Type B pancreatic cell (in vitro differentiated cells): ENCODE measurements at regions not wholly inside any gene's neighbourhood (a gene's known extent, or its start where the extent isn't known, plus 50 kb on each side); places are given as distances from the start of the nearest gene placed in this dataset.

Experiments
- DNase-seq: peaks from one replicate; pipeline ENCODE4 v3.0.0; 2021; ENCODE audit warnings: mixed read lengths; ENCODE audit not compliant: unreplicated experiment; ENCODE audit errors: extremely low spot score
- H3K27ac Mint-ChIP-seq: 2 replicates; pipeline ENCODE4 v1.8.0; 2021; ENCODE audit warnings: mild to moderate bottlenecking, mixed read lengths
- H3K27me3 Mint-ChIP-seq: 2 replicates; pipeline ENCODE4 v1.8.0; 2021; ENCODE audit warnings: mixed read lengths
- H3K36me3 Mint-ChIP-seq: 2 replicates; pipeline ENCODE4 v1.8.0; 2021; ENCODE audit warnings: mixed read lengths
- H3K4me1 Mint-ChIP-seq: one replicate; pipeline ENCODE4 v1.8.0; 2021; ENCODE audit warnings: mixed read lengths; ENCODE audit not compliant: unreplicated experiment
- H3K4me3 Mint-ChIP-seq: 2 replicates; pipeline ENCODE4 v1.8.0; 2021; ENCODE audit warnings: mild to moderate bottlenecking, mixed read lengths
- H3K9me3 Mint-ChIP-seq: 2 replicates; pipeline ENCODE4 v1.8.0; 2021; ENCODE audit warnings: mixed read lengths
- TF ChIP-seq, protein P1 (sequence below): fragments of 200-600 bp; sonication (generic); conservative IDR thresholded peaks from 2 replicates; pipeline ENCODE4 v1.5.0; 2021; ENCODE audit warnings: antibody characterized with exemption, mild to moderate bottlenecking

DNA sequence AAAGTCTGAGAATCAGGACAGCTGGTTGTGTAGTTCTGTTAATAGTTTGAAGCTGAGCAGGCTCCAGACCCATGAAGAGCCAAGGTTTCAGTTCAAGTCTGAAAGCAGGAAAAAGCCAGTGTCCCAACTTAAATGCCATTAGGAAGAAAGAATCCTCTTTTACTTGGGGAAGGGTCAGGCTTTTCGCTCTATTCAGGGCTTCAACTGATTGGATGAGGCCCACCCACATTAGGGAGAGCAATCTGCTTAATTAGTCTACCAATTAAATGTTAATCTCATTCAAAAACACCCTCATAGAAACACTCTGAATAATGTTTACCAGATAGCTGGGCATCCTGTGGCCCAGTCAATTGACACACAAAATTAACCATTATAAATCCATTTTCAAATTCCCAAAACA lies 462.2 kb downstream of the EPM2A start:
- DNase-seq, result no peak
- no peak overlapping the region for H3K27ac Mint-ChIP-seq
- no peaks in the 10 kb centered on the region for H3K36me3 Mint-ChIP-seq
- H3K27me3 Mint-ChIP-seq, result peaks cover 5% of the 10 kb centered on the region
- peaks cover 6% of the 10 kb centered on the region for H3K4me1 Mint-ChIP-seq
- H3K4me3 Mint-ChIP-seq, result no peak overlapping the region
- H3K9me3 Mint-ChIP-seq, result no peaks in the 10 kb centered on the region
- TF ChIP-seq, protein P1, sequence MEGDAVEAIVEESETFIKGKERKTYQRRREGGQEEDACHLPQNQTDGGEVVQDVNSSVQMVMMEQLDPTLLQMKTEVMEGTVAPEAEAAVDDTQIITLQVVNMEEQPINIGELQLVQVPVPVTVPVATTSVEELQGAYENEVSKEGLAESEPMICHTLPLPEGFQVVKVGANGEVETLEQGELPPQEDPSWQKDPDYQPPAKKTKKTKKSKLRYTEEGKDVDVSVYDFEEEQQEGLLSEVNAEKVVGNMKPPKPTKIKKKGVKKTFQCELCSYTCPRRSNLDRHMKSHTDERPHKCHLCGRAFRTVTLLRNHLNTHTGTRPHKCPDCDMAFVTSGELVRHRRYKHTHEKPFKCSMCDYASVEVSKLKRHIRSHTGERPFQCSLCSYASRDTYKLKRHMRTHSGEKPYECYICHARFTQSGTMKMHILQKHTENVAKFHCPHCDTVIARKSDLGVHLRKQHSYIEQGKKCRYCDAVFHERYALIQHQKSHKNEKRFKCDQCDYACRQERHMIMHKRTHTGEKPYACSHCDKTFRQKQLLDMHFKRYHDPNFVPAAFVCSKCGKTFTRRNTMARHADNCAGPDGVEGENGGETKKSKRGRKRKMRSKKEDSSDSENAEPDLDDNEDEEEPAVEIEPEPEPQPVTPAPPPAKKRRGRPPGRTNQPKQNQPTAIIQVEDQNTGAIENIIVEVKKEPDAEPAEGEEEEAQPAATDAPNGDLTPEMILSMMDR, result no peak

DNA sequence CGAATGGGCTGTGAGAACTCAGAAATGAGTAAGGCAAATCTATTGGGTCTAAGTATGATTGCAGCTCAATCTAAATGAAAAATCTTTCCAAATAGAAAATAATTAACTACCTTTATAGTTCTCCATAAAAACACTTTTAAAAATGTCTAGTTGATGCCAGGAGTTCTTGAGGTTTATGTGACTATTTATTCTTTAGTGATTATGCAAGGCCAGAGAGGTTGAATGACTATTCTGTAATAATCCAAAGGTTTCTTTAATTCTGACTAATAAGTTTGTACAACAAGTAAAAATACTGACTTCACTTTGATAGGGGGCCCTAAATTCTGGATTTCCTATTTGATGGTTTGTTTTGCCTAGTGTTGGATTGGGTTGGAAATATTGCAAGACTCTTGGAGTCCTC lies 461.2 kb downstream of the EPM2A start:
- Mint-ChIP-seq H3K4me1 (peaks cover 6% of the 10 kb centered on the region), H3K4me3 (no peak overlapping the region), H3K9me3 (no peaks in the 10 kb centered on the region), H3K27ac (no peak overlapping the region), H3K36me3 (no peaks in the 10 kb centered on the region), H3K27me3 (peaks cover 5% of the 10 kb centered on the region)
- no peak for DNase-seq
- TF ChIP-seq, protein P1, result no peak

GRCh38 chr6:145275019-145275418 lies 460.3 kb downstream of the EPM2A start:
- Mint-ChIP-seq H3K9me3 (no peaks in the 10 kb centered on the region), H3K27me3 (peaks cover 5% of the 10 kb centered on the region), H3K4me3 (no peak overlapping the region), H3K4me1 (peaks cover 6% of the 10 kb centered on the region), H3K27ac (no peak overlapping the region), H3K36me3 (no peaks in the 10 kb centered on the region)
- TF ChIP-seq, protein P1, result no peak
- DNase-seq, result no peak

- H3K9me3 Mint-ChIP-seq, result no peaks in the 10 kb centered on the region
- no peak overlapping the region for H3K4me3 Mint-ChIP-seq
- no peak overlapping the region for H3K27ac Mint-ChIP-seq
- TF ChIP-seq, protein P1, result no peak
- peaks cover 5% of the 10 kb centered on the region for H3K27me3 Mint-ChIP-seq
- no peaks in the 10 kb centered on the region for H3K36me3 Mint-ChIP-seq
- no peaks in the 10 kb centered on the region for H3K4me1 Mint-ChIP-seq
- DNase-seq, result no peak
Measured at GRCh38 chr6:145275787-145276186, 459.5 kb downstream of the EPM2A start.

DNA sequence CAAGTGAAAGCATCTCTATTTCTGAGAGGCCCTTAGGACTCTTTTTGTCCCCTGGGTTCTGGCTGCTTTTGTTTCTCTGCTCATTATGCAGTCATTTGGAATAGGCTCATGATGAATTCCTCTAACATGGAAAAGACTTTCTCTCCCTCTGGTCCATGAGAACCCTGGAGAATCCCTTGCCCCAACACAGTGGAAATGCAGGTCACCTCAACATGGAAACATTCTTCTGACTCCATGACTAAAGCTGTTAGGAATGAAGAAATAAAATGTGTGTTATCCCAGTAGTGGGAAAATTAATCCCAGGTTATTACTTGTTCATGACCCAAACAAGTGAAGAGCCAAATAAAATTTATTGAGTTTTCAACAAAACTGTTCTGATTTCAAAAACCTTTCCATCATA lies 458.6 kb downstream of the EPM2A start:
- H3K27ac Mint-ChIP-seq, result no peak overlapping the region
- no peaks in the 10 kb centered on the region for H3K9me3 Mint-ChIP-seq
- H3K36me3 Mint-ChIP-seq, result no peaks in the 10 kb centered on the region
- H3K27me3 Mint-ChIP-seq, result peaks cover 5% of the 10 kb centered on the region
- no peak for DNase-seq
- TF ChIP-seq, protein P1, result no peak
- no peaks in the 10 kb centered on the region for H3K4me1 Mint-ChIP-seq
- no peak overlapping the region for H3K4me3 Mint-ChIP-seq
